Transverse colon (tissue), 4 donors: ENCODE measurements at regions not wholly inside any gene's neighbourhood (a gene's known extent, or its start where the extent isn't known, plus 50 kb on each side); places are given as distances from the start of the nearest gene placed in this dataset.

ENCODE experiments used
- EP300 ChIP-seq: sonication (generic); formaldehyde crosslinking; IDR thresholded peaks from one replicate; pipeline ENCODE4 v1.6.1; 2017; ENCODE audit warnings: antibody characterized with exemption, low read depth
- POLR2A ChIP-seq: fragments of 450-650 bp; IDR thresholded peaks from one replicate; pipeline ENCODE4 v1.6.1; 2016; ENCODE audit warnings: antibody characterized with exemption, mild to moderate bottlenecking, moderate library complexity
- POLR2AphosphoS5 ChIP-seq, 3 donors: sonication (generic); formaldehyde crosslinking; IDR thresholded peaks; one replicate each; pipeline ENCODE4 v1.6.1; 2016; ENCODE audit warnings: antibody characterized with exemption in 3 of 3
- TF ChIP-seq, protein P1 (sequence below), 5 experiments: fragments of 200-600 bp in 3 of 5; fragments of 450-650 bp in 2 of 5; sonication (generic) in 3 of 5; IDR thresholded peaks; 1 replicate in 2 of 5; 2 replicates in 3 of 5; pipeline ENCODE4 v1.5.1; 2016 to 2017; ENCODE audit warnings: antibody characterized with exemption in 5 of 5, inconsistent platforms in 3 of 5, mild to moderate bottlenecking in 2 of 5, moderate library complexity in 1 of 5

GRCh38 chr22:25396615-25397200 lies 167.8 kb upstream of the GRK3 start:
- TF ChIP-seq, protein P1, sequence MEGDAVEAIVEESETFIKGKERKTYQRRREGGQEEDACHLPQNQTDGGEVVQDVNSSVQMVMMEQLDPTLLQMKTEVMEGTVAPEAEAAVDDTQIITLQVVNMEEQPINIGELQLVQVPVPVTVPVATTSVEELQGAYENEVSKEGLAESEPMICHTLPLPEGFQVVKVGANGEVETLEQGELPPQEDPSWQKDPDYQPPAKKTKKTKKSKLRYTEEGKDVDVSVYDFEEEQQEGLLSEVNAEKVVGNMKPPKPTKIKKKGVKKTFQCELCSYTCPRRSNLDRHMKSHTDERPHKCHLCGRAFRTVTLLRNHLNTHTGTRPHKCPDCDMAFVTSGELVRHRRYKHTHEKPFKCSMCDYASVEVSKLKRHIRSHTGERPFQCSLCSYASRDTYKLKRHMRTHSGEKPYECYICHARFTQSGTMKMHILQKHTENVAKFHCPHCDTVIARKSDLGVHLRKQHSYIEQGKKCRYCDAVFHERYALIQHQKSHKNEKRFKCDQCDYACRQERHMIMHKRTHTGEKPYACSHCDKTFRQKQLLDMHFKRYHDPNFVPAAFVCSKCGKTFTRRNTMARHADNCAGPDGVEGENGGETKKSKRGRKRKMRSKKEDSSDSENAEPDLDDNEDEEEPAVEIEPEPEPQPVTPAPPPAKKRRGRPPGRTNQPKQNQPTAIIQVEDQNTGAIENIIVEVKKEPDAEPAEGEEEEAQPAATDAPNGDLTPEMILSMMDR (IDR thresholded peaks at IDR 0.05), result no peak
- no peak for TF ChIP-seq POLR2AphosphoS5 (IDR thresholded peaks at IDR 0.05)
- TF ChIP-seq EP300, result no peak
- no peak for TF ChIP-seq POLR2A
